NCI-H345 treated with DMSO at 0.1 percent for 48 hours (cell line): ENCODE measurements at regions not wholly inside any gene's neighbourhood (a gene's known extent, or its start where the extent isn't known, plus 50 kb on each side); places are given as distances from the start of the nearest gene placed in this dataset.

ENCODE experiments used
- DNase-seq: peaks from one replicate; lab custom pipeline; 2025; ENCODE audit not compliant: unreplicated experiment; lab: John Stamatoyannopoulos, UW

- DNase-seq, result no peak
Measured at GRCh38 chr5:3234566-3234965, 361.1 kb upstream of the IRX1 start.

GRCh38 chr5:3230941-3231340 lies 364.7 kb upstream of the IRX1 start:
- DNase-seq, result no peak

- DNase-seq, result no peak
Measured at GRCh38 chr5:3230254-3230653, 365.4 kb upstream of the IRX1 start.

- no peak for DNase-seq
Measured at GRCh38 chr5:3226196-3226920, 369.3 kb upstream of the IRX1 start.

- DNase-seq, result no peak
Measured at GRCh38 chr5:3225201-3225960, 370.3 kb upstream of the IRX1 start.

GRCh38 chr5:3222924-3223323 lies 372.7 kb upstream of the IRX1 start:
- DNase-seq, result no peak

- DNase-seq, result no peak
Measured at GRCh38 chr5:3221432-3221831, 374.2 kb upstream of the IRX1 start.

GRCh38 chr5:3220638-3221288 lies 374.9 kb upstream of the IRX1 start:
- DNase-seq, result no peak

- DNase-seq, result no peak
Measured at GRCh38 chr5:3220201-3220600, 375.4 kb upstream of the IRX1 start.

- no peak for DNase-seq
Measured at GRCh38 chr5:3218916-3219650, 376.5 kb upstream of the IRX1 start.

GRCh38 chr5:3217771-3218495 lies 377.7 kb upstream of the IRX1 start:
- DNase-seq, result no peak

- DNase-seq, result no peak
Measured at GRCh38 chr5:3217114-3217513, 378.5 kb upstream of the IRX1 start.

- DNase-seq, result no peak
Measured at GRCh38 chr5:3216386-3216785, 379.2 kb upstream of the IRX1 start.

- DNase-seq, result no peak
Measured at GRCh38 chr5:3214838-3215374, 380.7 kb upstream of the IRX1 start.

- DNase-seq, result no peak
Measured at GRCh38 chr5:3214396-3214795, 381.2 kb upstream of the IRX1 start.

GRCh38 chr5:3212869-3213268 lies 382.8 kb upstream of the IRX1 start:
- no peak for DNase-seq

GRCh38 chr5:3210531-3210930 lies 385.1 kb upstream of the IRX1 start:
- no peak for DNase-seq

GRCh38 chr5:3209918-3210317 lies 385.7 kb upstream of the IRX1 start:
- no peak for DNase-seq

- no peak for DNase-seq
Measured at GRCh38 chr5:3202570-3202969, 393.1 kb upstream of the IRX1 start.

- DNase-seq, result no peak
Measured at GRCh38 chr5:3201941-3202340, 393.7 kb upstream of the IRX1 start.

- DNase-seq, result no peak
Measured at GRCh38 chr5:3201121-3201520, 394.5 kb upstream of the IRX1 start.
